Loucy (cell line): ENCODE measurements at regions not wholly inside any gene's neighbourhood (a gene's known extent, or its start where the extent isn't known, plus 50 kb on each side); places are given as distances from the start of the nearest gene placed in this dataset.

Source experiments
- H2AFZ ChIP-seq: fragments of 200-600 bp; sonication (generic); 2 replicates; pipeline ENCODE4 v1.6.0; 2016; ENCODE audit warnings: antibody characterized with exemption, mild to moderate bottlenecking, low read length, moderate library complexity
- H3F3A ChIP-seq: fragments of 200-600 bp; 2 replicates; pipeline ENCODE4 v1.6.0; 2016; ENCODE audit warnings: antibody characterized with exemption, low read depth, mild to moderate bottlenecking
- H3K27me3 ChIP-seq: fragments of 200-600 bp; sonication (generic); 2 replicates; pipeline ENCODE4 v1.6.1; 2014; ENCODE audit warnings: low read length, mild to moderate bottlenecking; ENCODE audit not compliant: insufficient read depth, poor library complexity, severe bottlenecking
- H3K36me3 ChIP-seq: fragments of 200-600 bp; sonication (generic); 2 replicates; pipeline ENCODE4 v1.6.1; 2016; ENCODE audit warnings: low read length; ENCODE audit not compliant: insufficient read depth
- H3K4me1 ChIP-seq: fragments of 200-600 bp; sonication (generic); 2 replicates; pipeline ENCODE4 v1.5.1; 2014; ENCODE audit warnings: low read length, mild to moderate bottlenecking; ENCODE audit not compliant: insufficient read depth, poor library complexity, severe bottlenecking
- H3K4me2 ChIP-seq: fragments of 200-600 bp; sonication (generic); 2 replicates; pipeline ENCODE4 v1.6.0; 2014; ENCODE audit warnings: antibody characterized with exemption, low read length, low read depth, mild to moderate bottlenecking; ENCODE audit not compliant: poor library complexity, severe bottlenecking
- H3K4me3 ChIP-seq: fragments of 200-600 bp; sonication (generic); 2 replicates; pipeline ENCODE4 v1.5.1; 2014; ENCODE audit warnings: low read length, mild to moderate bottlenecking, mixed read lengths; ENCODE audit not compliant: poor library complexity, severe bottlenecking
- H3K79me2 ChIP-seq: fragments of 200-600 bp; sonication (generic); 2 replicates; pipeline ENCODE4 v1.6.1; 2014; ENCODE audit warnings: low read length; ENCODE audit not compliant: insufficient read depth
- H3K9ac ChIP-seq: fragments of 200-600 bp; sonication (generic); 2 replicates; pipeline ENCODE4 v1.6.0; 2014; ENCODE audit warnings: mild to moderate bottlenecking, low read depth, low read length, moderate library complexity; ENCODE audit not compliant: poor library complexity, severe bottlenecking
- H3K9me2 ChIP-seq: fragments of 200-600 bp; sonication (generic); replicated peaks from 2 replicates; pipeline ENCODE4 v1.6.1; 2016; ENCODE audit warnings: low read depth, low read length, mixed read lengths
- H3K9me3 ChIP-seq: fragments of 200-600 bp; sonication (generic); 2 replicates; pipeline ENCODE4 v1.6.1; 2014; ENCODE audit warnings: mild to moderate bottlenecking, antibody characterized with exemption, low read length, low read depth; ENCODE audit not compliant: insufficient read depth
- H4K20me1 ChIP-seq: fragments of 200-600 bp; sonication (generic); 2 replicates; pipeline ENCODE4 v1.6.0; 2014; ENCODE audit warnings: antibody characterized with exemption, low read length, mild to moderate bottlenecking; ENCODE audit not compliant: insufficient read depth, poor library complexity, severe bottlenecking
- CTCF ChIP-seq: fragments of 200-600 bp; sonication (generic); conservative IDR thresholded peaks from 2 replicates; pipeline ENCODE4 v1.5.1; 2014; ENCODE audit warnings: mild to moderate bottlenecking, antibody characterized with exemption, low read length
- EZH2phosphoT487 ChIP-seq: fragments of 200-600 bp; IDR thresholded peaks from 2 replicates; pipeline ENCODE4 v1.6.1; 2018; ENCODE audit warnings: antibody characterized with exemption, mild to moderate bottlenecking, moderate library complexity, borderline replicate concordance

GRCh38 chr4:57605376-57605775 lies 495.2 kb upstream of the IGFBP7 start:
- Histone ChIP-seq H2AFZ (no peak overlapping the region), H3K4me1 (no peaks in the 10 kb centered on the region), H3K4me2 (no peak overlapping the region), H3F3A (no peaks in the 10 kb centered on the region), H3K4me3 (no peak overlapping the region), H3K36me3 (no peaks in the 10 kb centered on the region), H3K27me3 (no peaks in the 10 kb centered on the region), H3K9me2 (no peaks in the 10 kb centered on the region), H3K79me2 (no peaks in the 10 kb centered on the region), H3K9me3 (no peaks in the 10 kb centered on the region), H4K20me1 (no peaks in the 10 kb centered on the region), H3K9ac (no peak overlapping the region)
- no peak for TF ChIP-seq EZH2phosphoT487

- Histone ChIP-seq H2AFZ (no peak overlapping the region), H3K36me3 (no peaks in the 10 kb centered on the region), H3K79me2 (no peaks in the 10 kb centered on the region), H3K27me3 (no peaks in the 10 kb centered on the region), H3K4me2 (no peak overlapping the region), H3K9ac (no peak overlapping the region), H4K20me1 (no peaks in the 10 kb centered on the region), H3K4me3 (no peak overlapping the region), H3K9me2 (no peaks in the 10 kb centered on the region), H3F3A (no peaks in the 10 kb centered on the region), H3K9me3 (no peaks in the 10 kb centered on the region), H3K4me1 (no peaks in the 10 kb centered on the region)
- TF ChIP-seq EZH2phosphoT487 (no peak), CTCF (no peak)
Measured at GRCh38 chr4:57602141-57602540, 492.0 kb upstream of the IGFBP7 start.

GRCh38 chr4:57591073-57591472 lies 480.9 kb upstream of the IGFBP7 start:
- Histone ChIP-seq H3K9ac (no peak overlapping the region), H3K79me2 (no peaks in the 10 kb centered on the region), H3F3A (no peaks in the 10 kb centered on the region), H3K9me2 (no peaks in the 10 kb centered on the region), H2AFZ (no peak overlapping the region), H4K20me1 (no peaks in the 10 kb centered on the region), H3K4me1 (no peaks in the 10 kb centered on the region), H3K9me3 (no peaks in the 10 kb centered on the region), H3K4me3 (no peak overlapping the region), H3K4me2 (no peak overlapping the region), H3K27me3 (no peaks in the 10 kb centered on the region), H3K36me3 (no peaks in the 10 kb centered on the region)
- TF ChIP-seq CTCF (no peak), EZH2phosphoT487 (no peak)

DNA sequence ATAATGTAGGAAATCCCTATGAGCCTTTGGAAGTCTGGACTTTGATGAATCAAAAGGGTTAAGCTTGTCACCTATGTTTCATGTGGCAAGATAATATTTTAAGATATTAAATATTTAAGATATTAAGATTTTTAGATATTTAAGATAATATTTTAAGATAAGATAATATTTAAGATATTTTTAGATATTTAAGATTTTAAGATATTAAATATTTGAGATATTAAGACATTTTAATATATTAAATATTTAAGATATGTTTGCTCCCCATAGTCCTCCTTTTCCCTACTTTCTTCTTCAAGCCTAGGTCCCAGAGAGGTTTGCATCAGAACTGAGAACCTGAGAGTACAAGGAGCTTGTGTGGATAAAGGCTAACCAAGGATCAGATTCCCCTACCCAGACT lies 478.4 kb upstream of the IGFBP7 start:
- H3K4me3 ChIP-seq: no peak overlapping the region
- no peaks in the 10 kb centered on the region for H3K9me2 ChIP-seq
- no peaks in the 10 kb centered on the region for H3K9me3 ChIP-seq
- H3K27me3 ChIP-seq: no peaks in the 10 kb centered on the region
- H4K20me1 ChIP-seq: no peaks in the 10 kb centered on the region
- H3K4me1 ChIP-seq: no peaks in the 10 kb centered on the region
- no peaks in the 10 kb centered on the region for H3K36me3 ChIP-seq
- H3K4me2 ChIP-seq: no peak overlapping the region
- H3K79me2 ChIP-seq: no peaks in the 10 kb centered on the region
- no peak overlapping the region for H2AFZ ChIP-seq
- H3K9ac ChIP-seq: no peak overlapping the region
- no peak for TF ChIP-seq CTCF
- H3F3A ChIP-seq: no peaks in the 10 kb centered on the region
